ENCODE measurements at regions not wholly inside any gene's neighbourhood (a gene's known extent, or its start where the extent isn't known, plus 50 kb on each side); places are given as distances from the start of the nearest gene placed in this dataset.
"Not testable (repeated sequence)": the region's sequence is repeated elsewhere in the genome, so short reads cannot be mapped to it uniquely, and the experiment has no call there.

GRCh38 chr2:43152741-43153647 lies 73.4 kb downstream of the ZFP36L2 start:
- Histone ChIP-seq H3K36me3 (ENCODE audit: control insufficient read depth in 1 of 2, insufficient read depth in 2 of 2, low read length in 1 of 2) (no peaks in the 10 kb centered on the region), H3K4me1 (ENCODE audit: control insufficient read depth in 1 of 2, insufficient read depth in 2 of 2, low read length in 2 of 2) (no peaks in the 10 kb centered on the region), H3K4me3 (ENCODE audit: low read length in 2 of 2) (no peak overlapping the region), H3K27me3 (ENCODE audit: control insufficient read depth in 1 of 2, insufficient read depth in 2 of 2, low read length in 1 of 2) (no peaks in the 10 kb centered on the region), H3K27ac (ENCODE audit: low read depth in 1 of 2, low read length in 2 of 2) (no peak overlapping the region), H3K9me3 (ENCODE audit: control insufficient read depth, low read length) (no peaks in the 10 kb centered on the region)
- DNase-seq (no peak), ATAC-seq (ENCODE audit: low FRiP score) (no peak)
- intact Hi-C loops (cut with DNase I): no loop called here
- WGBS, 2 donors: 76 to 85% methylated on average over 11 of the region's 11 CpGs

GRCh38 chr2:43152186-43152585 lies 74.2 kb downstream of the ZFP36L2 start:
- H3K27ac ChIP-seq (ENCODE audit: low read depth in 1 of 2, low read length in 2 of 2): no peak overlapping the region
- no peak overlapping the region for H3K4me3 ChIP-seq (ENCODE audit: low read length in 2 of 2)
- DNase-seq (no peak), ATAC-seq (ENCODE audit: low FRiP score) (no peak)
- no peaks in the 10 kb centered on the region for H3K9me3 ChIP-seq (ENCODE audit: control insufficient read depth, low read length)
- 91 to 92% methylated on average over 8 of the region's 8 CpGs for WGBS, 2 donors
- H3K27me3 ChIP-seq (ENCODE audit: control insufficient read depth in 1 of 2, insufficient read depth in 2 of 2, low read length in 1 of 2): no peaks in the 10 kb centered on the region
- H3K36me3 ChIP-seq (ENCODE audit: control insufficient read depth in 1 of 2, insufficient read depth in 2 of 2, low read length in 1 of 2): no peaks in the 10 kb centered on the region
- no peaks in the 10 kb centered on the region for H3K4me1 ChIP-seq (ENCODE audit: control insufficient read depth in 1 of 2, insufficient read depth in 2 of 2, low read length in 2 of 2)
- intact Hi-C loops (cut with DNase I): no loop called here

- Histone ChIP-seq H3K4me3 (ENCODE audit: low read length in 2 of 2) (no peak overlapping the region), H3K4me1 (ENCODE audit: control insufficient read depth in 1 of 2, insufficient read depth in 2 of 2, low read length in 2 of 2) (no peaks in the 10 kb centered on the region), H3K27me3 (ENCODE audit: control insufficient read depth in 1 of 2, insufficient read depth in 2 of 2, low read length in 1 of 2) (no peaks in the 10 kb centered on the region), H3K27ac (ENCODE audit: low read depth in 1 of 2, low read length in 2 of 2) (no peak overlapping the region), H3K9me3 (ENCODE audit: control insufficient read depth, low read length) (no peaks in the 10 kb centered on the region), H3K36me3 (ENCODE audit: control insufficient read depth in 1 of 2, insufficient read depth in 2 of 2, low read length in 1 of 2) (no peaks in the 10 kb centered on the region)
- intact Hi-C loops (cut with DNase I): no loop called here
- 90 to 93% methylated on average over 9 of the region's 9 CpGs for WGBS, 2 donors
- ATAC-seq (ENCODE audit: low FRiP score) (no peak), DNase-seq (no peak)
Measured at GRCh38 chr2:43149482-43150107, 76.8 kb downstream of the ZFP36L2 start.

- WGBS, 2 donors: 78 to 95% methylated on average over 5 of the region's 5 CpGs
- intact Hi-C loops (cut with DNase I): no loop called here
- ATAC-seq (ENCODE audit: low FRiP score) (no peak), DNase-seq (no peak)
- H3K4me3 ChIP-seq (ENCODE audit: low read length in 2 of 2): no peak overlapping the region
- H3K4me1 ChIP-seq (ENCODE audit: control insufficient read depth in 1 of 2, insufficient read depth in 2 of 2, low read length in 2 of 2): no peaks in the 10 kb centered on the region
- H3K9me3 ChIP-seq (ENCODE audit: control insufficient read depth, low read length): no peaks in the 10 kb centered on the region
- H3K27ac ChIP-seq (ENCODE audit: low read depth in 1 of 2, low read length in 2 of 2): no peak overlapping the region
- no peaks in the 10 kb centered on the region for H3K36me3 ChIP-seq (ENCODE audit: control insufficient read depth in 1 of 2, insufficient read depth in 2 of 2, low read length in 1 of 2)
- no peaks in the 10 kb centered on the region for H3K27me3 ChIP-seq (ENCODE audit: control insufficient read depth in 1 of 2, insufficient read depth in 2 of 2, low read length in 1 of 2)
Measured at GRCh38 chr2:43146083-43146482, 80.3 kb downstream of the ZFP36L2 start.

GRCh38 chr2:43144263-43144662 lies 82.1 kb downstream of the ZFP36L2 start:
- 84 to 88% methylated on average over 2 of the region's 2 CpGs for WGBS, 2 donors
- no peak for ATAC-seq (ENCODE audit: low FRiP score)

GRCh38 chr2:43143756-43144155 lies 82.7 kb downstream of the ZFP36L2 start:
- WGBS, 2 donors: 83 to 86% methylated on average over 8 of the region's 8 CpGs
- DNase-seq (no peak), ATAC-seq (ENCODE audit: low FRiP score) (no peak)
- Histone ChIP-seq H3K4me1 (ENCODE audit: control insufficient read depth in 1 of 2, insufficient read depth in 2 of 2, low read length in 2 of 2) (no peaks in the 10 kb centered on the region), H3K36me3 (ENCODE audit: control insufficient read depth in 1 of 2, insufficient read depth in 2 of 2, low read length in 1 of 2) (no peaks in the 10 kb centered on the region), H3K4me3 (ENCODE audit: low read length in 2 of 2) (no peak overlapping the region), H3K9me3 (ENCODE audit: control insufficient read depth, low read length) (no peaks in the 10 kb centered on the region), H3K27ac (ENCODE audit: low read depth in 1 of 2, low read length in 2 of 2) (no peak overlapping the region), H3K27me3 (ENCODE audit: control insufficient read depth in 1 of 2, insufficient read depth in 2 of 2, low read length in 1 of 2) (no peaks in the 10 kb centered on the region)
- intact Hi-C loops (cut with DNase I): no loop called here

More at GRCh38 chr2:43144263-43144662, 82.1 kb downstream of the ZFP36L2 start:
- no peak overlapping the region for H3K4me3 ChIP-seq (ENCODE audit: low read length in 2 of 2)
- H3K27me3 ChIP-seq (ENCODE audit: control insufficient read depth in 1 of 2, insufficient read depth in 2 of 2, low read length in 1 of 2): no peaks in the 10 kb centered on the region
- H3K27ac ChIP-seq (ENCODE audit: low read depth in 1 of 2, low read length in 2 of 2): no peak overlapping the region
- intact Hi-C loops (cut with DNase I): no loop called here
- H3K36me3 ChIP-seq (ENCODE audit: control insufficient read depth in 1 of 2, insufficient read depth in 2 of 2, low read length in 1 of 2): no peaks in the 10 kb centered on the region
- H3K4me1 ChIP-seq (ENCODE audit: control insufficient read depth in 1 of 2, insufficient read depth in 2 of 2, low read length in 2 of 2): no peaks in the 10 kb centered on the region
- H3K9me3 ChIP-seq (ENCODE audit: control insufficient read depth, low read length): no peaks in the 10 kb centered on the region
- no peak for DNase-seq

GRCh38 chr2:43142921-43143438 lies 83.4 kb downstream of the ZFP36L2 start:
- Histone ChIP-seq H3K27ac (ENCODE audit: low read depth in 1 of 2, low read length in 2 of 2) (no peak overlapping the region), H3K36me3 (ENCODE audit: control insufficient read depth in 1 of 2, insufficient read depth in 2 of 2, low read length in 1 of 2) (no peaks in the 10 kb centered on the region), H3K4me1 (ENCODE audit: control insufficient read depth in 1 of 2, insufficient read depth in 2 of 2, low read length in 2 of 2) (no peaks in the 10 kb centered on the region), H3K27me3 (ENCODE audit: control insufficient read depth in 1 of 2, insufficient read depth in 2 of 2, low read length in 1 of 2) (no peaks in the 10 kb centered on the region), H3K9me3 (ENCODE audit: control insufficient read depth, low read length) (no peaks in the 10 kb centered on the region), H3K4me3 (ENCODE audit: low read length in 2 of 2) (no peak overlapping the region)
- WGBS, 2 donors: 95 to 96% methylated on average over 7 of the region's 7 CpGs
- intact Hi-C loops (cut with DNase I): no loop called here
- DNase-seq (peak in 1 of 2 donors; percentile 69), ATAC-seq (ENCODE audit: low FRiP score) (no peak)

GRCh38 chr2:43141636-43142151 lies 84.7 kb downstream of the ZFP36L2 start:
- H3K4me3 ChIP-seq (ENCODE audit: low read length in 2 of 2); H3K27ac ChIP-seq (ENCODE audit: low read depth in 1 of 2, low read length in 2 of 2); H3K4me1 ChIP-seq (ENCODE audit: control insufficient read depth in 1 of 2, insufficient read depth in 2 of 2, low read length in 2 of 2); H3K36me3 ChIP-seq (ENCODE audit: control insufficient read depth in 1 of 2, insufficient read depth in 2 of 2, low read length in 1 of 2); DNase-seq; H3K27me3 ChIP-seq (ENCODE audit: control insufficient read depth in 1 of 2, insufficient read depth in 2 of 2, low read length in 1 of 2); ATAC-seq (ENCODE audit: low FRiP score); H3K9me3 ChIP-seq (ENCODE audit: control insufficient read depth, low read length); intact Hi-C loops (cut with DNase I): not testable (repeated sequence)
- 94 to 96% methylated on average over 7 of the region's 7 CpGs for WGBS, 2 donors
